ENCODE measurements at regions not wholly inside any gene's neighbourhood (a gene's known extent, or its start where the extent isn't known, plus 50 kb on each side); places are given as distances from the start of the nearest gene placed in this dataset.

DNA sequence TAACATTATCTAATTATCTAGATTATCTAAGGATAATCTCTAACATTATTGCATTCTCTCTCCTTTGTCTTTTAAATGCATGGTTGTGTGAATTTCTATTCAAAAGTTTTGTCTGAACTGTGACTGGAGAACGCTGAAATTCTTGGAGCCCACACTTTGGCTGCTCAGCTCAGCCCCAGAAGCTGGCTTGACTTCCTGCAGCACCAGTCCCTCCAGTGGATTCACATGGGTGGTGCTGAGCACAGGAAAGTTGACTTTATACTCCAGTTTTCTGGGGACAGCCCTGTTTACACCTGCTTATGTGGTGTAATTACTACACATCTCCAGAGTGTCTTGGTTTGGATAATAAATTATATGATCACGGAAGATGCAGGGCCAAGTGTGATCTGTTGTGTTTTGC lies 255.1 kb upstream of the NOX3 start:
- no peak overlapping the region for H3K4me3 ChIP-seq (ENCODE audit: insufficient read depth, low read depth, low read length)
- BruUV-seq (replicated peaks): no TSS peak
- intact Hi-C loops (cut with micrococcal nuclease): no loop called here

More for the DNA sequence above, 255.1 kb upstream of the NOX3 start:
- dilution Hi-C loops (cut with HindIII; ENCODE audit: low sequenced_read_pairs, unreplicated experiment): no loop called here
- Histone ChIP-seq H3K27me3 (ENCODE audit: control insufficient read depth, insufficient read depth, low read length) (no peaks in the 10 kb centered on the region), H2AK9ac (replicated peaks; ENCODE audit: low read depth, low read length, poor library complexity) (no peak overlapping the region), H2BK5ac (ENCODE audit: low read depth, low read length, poor library complexity, severe bottlenecking) (no peak overlapping the region), H3K4me1 (ENCODE audit: control insufficient read depth, insufficient read depth, low read length) (no peaks in the 10 kb centered on the region), H3K4me2 (ENCODE audit: low read depth, low read length) (no peak overlapping the region), H3K4ac (ENCODE audit: low read depth, low read length) (no peak overlapping the region), H3K14ac (replicated peaks; ENCODE audit: low read depth, low read length) (no peak overlapping the region), H2BK120ac (ENCODE audit: low read depth, low read length) (no peak overlapping the region), H4K91ac (ENCODE audit: insufficient read depth, low read depth, low read length) (no peak overlapping the region), H2AFZ (replicated peaks; ENCODE audit: low read length, poor library complexity) (no peak overlapping the region), H3K9me3 (ENCODE audit: control insufficient read depth, insufficient read depth, low read length) (no peaks in the 10 kb centered on the region), H3K18ac (ENCODE audit: low read depth, low read length) (no peak overlapping the region), H2BK15ac (ENCODE audit: low read depth, low read length) (no peak overlapping the region), H4K8ac (ENCODE audit: low read depth in 2 of 2, low read length in 2 of 2) (no peak overlapping the region), H4K20me1 (ENCODE audit: insufficient read depth, low read length) (no peaks in the 10 kb centered on the region), H3K9ac (ENCODE audit: low read depth, low read length) (no peak overlapping the region), H3K79me1 (ENCODE audit: low read depth in 1 of 2, low read length in 2 of 2) (no peaks in the 10 kb centered on the region), H2BK20ac (ENCODE audit: low read depth, low read length) (no peak overlapping the region), H3K9me1 (ENCODE audit: insufficient read depth, low read length) (no peaks in the 10 kb centered on the region), H3K27ac (ENCODE audit: insufficient read depth, low read length) (no peak overlapping the region), H2AK5ac (ENCODE audit: low read depth, low read length) (no peak overlapping the region), H3K36me3 (ENCODE audit: control insufficient read depth, insufficient read depth, low read length) (no peaks in the 10 kb centered on the region), H3K56ac (ENCODE audit: extremely low read depth, insufficient read depth, low read length) (no peak overlapping the region; the same call in 1 of the 2 replicates), H4K5ac (ENCODE audit: low read depth, low read length) (no peak overlapping the region), H3K23ac (ENCODE audit: low read depth, low read length) (no peak overlapping the region)
- TF ChIP-seq, protein P1, sequence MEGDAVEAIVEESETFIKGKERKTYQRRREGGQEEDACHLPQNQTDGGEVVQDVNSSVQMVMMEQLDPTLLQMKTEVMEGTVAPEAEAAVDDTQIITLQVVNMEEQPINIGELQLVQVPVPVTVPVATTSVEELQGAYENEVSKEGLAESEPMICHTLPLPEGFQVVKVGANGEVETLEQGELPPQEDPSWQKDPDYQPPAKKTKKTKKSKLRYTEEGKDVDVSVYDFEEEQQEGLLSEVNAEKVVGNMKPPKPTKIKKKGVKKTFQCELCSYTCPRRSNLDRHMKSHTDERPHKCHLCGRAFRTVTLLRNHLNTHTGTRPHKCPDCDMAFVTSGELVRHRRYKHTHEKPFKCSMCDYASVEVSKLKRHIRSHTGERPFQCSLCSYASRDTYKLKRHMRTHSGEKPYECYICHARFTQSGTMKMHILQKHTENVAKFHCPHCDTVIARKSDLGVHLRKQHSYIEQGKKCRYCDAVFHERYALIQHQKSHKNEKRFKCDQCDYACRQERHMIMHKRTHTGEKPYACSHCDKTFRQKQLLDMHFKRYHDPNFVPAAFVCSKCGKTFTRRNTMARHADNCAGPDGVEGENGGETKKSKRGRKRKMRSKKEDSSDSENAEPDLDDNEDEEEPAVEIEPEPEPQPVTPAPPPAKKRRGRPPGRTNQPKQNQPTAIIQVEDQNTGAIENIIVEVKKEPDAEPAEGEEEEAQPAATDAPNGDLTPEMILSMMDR (conservative IDR thresholded peaks at IDR 0.05; ENCODE audit: low read depth, low read length): no peak
- TF ChIP-seq POLR2A (IDR thresholded peaks at IDR 0.05; ENCODE audit: low read depth, low read length) (no peak), SMC3 (IDR thresholded peaks at IDR 0.05; ENCODE audit: low read depth, low read length) (no peak), RFX5 (IDR thresholded peaks at IDR 0.05; ENCODE audit: low read depth, low read length) (no peak), CHD1 (IDR thresholded peaks at IDR 0.05; ENCODE audit: low read depth, low read length) (no peak), CEBPB (IDR thresholded peaks at IDR 0.05; ENCODE audit: low read depth, low read length) (no peak), BHLHE40 (IDR thresholded peaks at IDR 0.05; ENCODE audit: low read depth, low read length) (no peak), RCOR1 (IDR thresholded peaks at IDR 0.05; ENCODE audit: insufficient replicate concordance, low read length) (no peak), NFE2L2 (IDR thresholded peaks at IDR 0.05; ENCODE audit: low read depth, low read length) (no peak), MAZ (IDR thresholded peaks at IDR 0.05; ENCODE audit: borderline replicate concordance, low read depth, low read length) (no peak)
- TF ChIP-seq, protein P2, sequence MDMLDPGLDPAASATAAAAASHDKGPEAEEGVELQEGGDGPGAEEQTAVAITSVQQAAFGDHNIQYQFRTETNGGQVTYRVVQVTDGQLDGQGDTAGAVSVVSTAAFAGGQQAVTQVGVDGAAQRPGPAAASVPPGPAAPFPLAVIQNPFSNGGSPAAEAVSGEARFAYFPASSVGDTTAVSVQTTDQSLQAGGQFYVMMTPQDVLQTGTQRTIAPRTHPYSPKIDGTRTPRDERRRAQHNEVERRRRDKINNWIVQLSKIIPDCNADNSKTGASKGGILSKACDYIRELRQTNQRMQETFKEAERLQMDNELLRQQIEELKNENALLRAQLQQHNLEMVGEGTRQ (IDR thresholded peaks at IDR 0.05; ENCODE audit: low read depth, low read length): no peak
- no peak for DNase-seq
- ATAC-seq (ENCODE audit: low read depth): no peak
- whole genome bisulfite sequencing, 2 experiments (ENCODE audit: extremely low coverage in 2 of 2, insufficient read length in 1 of 2): no CpG with 5 or more reads among the region's 2 CpGs
- CTCF ChIA-PET: no interaction called here
- POLR2A ChIA-PET (ENCODE audit: unreplicated experiment): no interaction called here
- in situ Hi-C loops (cut with MboI; ENCODE audit: low sequenced_read_pairs): no loop called here
